GM12878 (cell line): ENCODE measurements at regions not wholly inside any gene's neighbourhood (a gene's known extent, or its start where the extent isn't known, plus 50 kb on each side); places are given as distances from the start of the nearest gene placed in this dataset.

Experiments
- ATAC-seq: fragments of 200-7000 bp; cut with Tn5 transposase; 3 replicates; pipeline ENCODE4 v1.9.1; 2020; ENCODE audit warnings: mild to moderate bottlenecking, moderate library complexity
- BruUV-seq: library from RNA; stranded (reverse); fragments of 400-500 nt; replicated peaks from 2 replicates; lab custom pipeline; 2021; lab: Mats Ljungman, UMichigan
- CTCF ChIA-PET: fragments of 300-600 bp; sonication (Branson Sonifier 250); formaldehyde crosslinking; extraction: SDS; loops from one replicate; lab custom pipeline; 2021; ENCODE audit warnings: inconsistent platforms; lab: Yijun Ruan, JAX
- POLR2A ChIA-PET: fragments of 350-600 bp; formaldehyde crosslinking; extraction: SDS; loops from one replicate; lab custom pipeline; 2021; ENCODE audit warnings: inconsistent platforms; lab: Charles Lee
- RAD21 ChIA-PET: fragments of 300-600 bp; sonication (Branson Sonifier 250); formaldehyde crosslinking; loops from one replicate; lab custom pipeline; 2023; ENCODE audit warnings: antibody characterized with exemption; ENCODE audit not compliant: unreplicated experiment; lab: Charles Lee
- SMC1A ChIA-PET: fragments of 300-600 bp; sonication (Branson Sonifier 250); formaldehyde crosslinking; loops from one replicate; lab custom pipeline; 2023; ENCODE audit not compliant: unreplicated experiment, uncharacterized antibody; lab: Charles Lee
- DNase-seq: peaks from one replicate; pipeline ENCODE4 v3.0.0-alpha.2; 2011; ENCODE audit warnings: low read depth, low spot score
- FAIRE-seq: peaks from 3 replicates; lab custom pipeline; 2011; peaks lifted over from hg19 to GRCh38; lab: Jason Lieb, UNC
- H2AFZ ChIP-seq: 2 replicates; pipeline ENCODE4 v1.6.0; 2011; ENCODE audit warnings: low read depth, low read length, control low read depth; ENCODE audit not compliant: control insufficient read depth
- H3K27ac ChIP-seq: 2 replicates; pipeline ENCODE4 v1.5.1; 2011; ENCODE audit warnings: control low read depth; ENCODE audit not compliant: control insufficient read depth, insufficient read depth
- H3K27me3 ChIP-seq, 2 experiments: replicated peaks in 1 of 2; 2 replicates each; pipeline versions ENCODE4 v1.6.0 to v1.6.1; 2011; ENCODE audit warnings: low read length in 1 of 2; ENCODE audit not compliant: control insufficient read depth in 2 of 2, insufficient read depth in 2 of 2
- H3K36me3 ChIP-seq, 2 experiments: 2 replicates each; pipeline ENCODE4 v1.5.1; 2011; ENCODE audit warnings: low read length in 1 of 2; ENCODE audit not compliant: control insufficient read depth in 2 of 2, insufficient read depth in 2 of 2
- H3K4me1 ChIP-seq: 2 replicates; pipeline ENCODE4 v1.6.1; 2011; ENCODE audit warnings: mild to moderate bottlenecking, low read length, moderate library complexity, mixed read lengths; ENCODE audit not compliant: control insufficient read depth, insufficient read depth
- H3K4me2 ChIP-seq: 2 replicates; pipeline ENCODE4 v1.6.0; 2011; ENCODE audit warnings: control low read depth; ENCODE audit not compliant: control insufficient read depth, insufficient read depth
- H3K4me3 ChIP-seq: fragments of 200-600 bp; sonication (generic); 2 replicates; pipeline ENCODE4 v1.5.1; 2016
- H3K79me2 ChIP-seq: 2 replicates; pipeline ENCODE4 v1.6.0; 2011; ENCODE audit warnings: low read length; ENCODE audit not compliant: control insufficient read depth, insufficient read depth
- H3K9ac ChIP-seq: 2 replicates; pipeline ENCODE4 v1.8.0; 2011; ENCODE audit warnings: low read length, control low read depth, mixed read lengths; ENCODE audit not compliant: control insufficient read depth, insufficient read depth
- H3K9me3 ChIP-seq: replicated peaks from 3 replicates; pipeline ENCODE4 v1.5.1; 2011; ENCODE audit warnings: mild to moderate bottlenecking, low read length; ENCODE audit not compliant: control insufficient read depth, insufficient read depth
- H4K20me1 ChIP-seq: 2 replicates; pipeline ENCODE4 v1.6.0; 2011; ENCODE audit not compliant: control insufficient read depth, insufficient read depth
- CHD1 ChIP-seq: IDR thresholded peaks from 2 replicates; pipeline ENCODE4 v1.6.1; 2012; ENCODE audit warnings: low read depth, low read length, improper control_type of control experiment
- FOXM1 ChIP-seq: IDR thresholded peaks from 2 replicates; pipeline ENCODE4 v1.6.1; 2012; ENCODE audit warnings: low read depth, mild to moderate bottlenecking, inconsistent platforms, low read length, moderate library complexity
- GABPA ChIP-seq: IDR thresholded peaks from 2 replicates; pipeline ENCODE4 v1.6.1; 2014; ENCODE audit warnings: antibody characterized with exemption, low read depth, mild to moderate bottlenecking, inconsistent platforms
- IKZF2 ChIP-seq, 2 experiments: fragments of 450-650 bp; IDR thresholded peaks; 2 replicates each; pipeline ENCODE4 v1.6.1; 2017; ENCODE audit warnings: mild to moderate bottlenecking in 2 of 2, moderate library complexity in 2 of 2
- MXI1 ChIP-seq: fragments of 150-350 bp; IDR thresholded peaks from 2 replicates; pipeline ENCODE4 v1.6.1; 2011; ENCODE audit warnings: low read depth, mild to moderate bottlenecking, inconsistent platforms, low read length, improper control_type of control experiment
- NR2C2 ChIP-seq: IDR thresholded peaks from 2 replicates; pipeline ENCODE4 v1.6.1; 2011; ENCODE audit warnings: borderline replicate concordance, low read depth; ENCODE audit not compliant: control insufficient read depth, insufficient read length
- RBBP5 ChIP-seq: fragments of 200-600 bp; sonication (generic); conservative IDR thresholded peaks from 2 replicates; pipeline ENCODE4 v1.6.1; 2016
- RFX5 ChIP-seq: IDR thresholded peaks from 2 replicates; pipeline ENCODE4 v1.6.1; 2011; ENCODE audit warnings: low read depth, low read length, improper control_type of control experiment
- STAT3 ChIP-seq: IDR thresholded peaks from 2 replicates; pipeline ENCODE4 v1.6.1; 2011; ENCODE audit warnings: low read depth, low read length, improper control_type of control experiment
- ZBTB11 ChIP-seq: fragments of 450-650 bp; formaldehyde crosslinking; IDR thresholded peaks from 2 replicates; pipeline ENCODE4 v1.5.0; 2022; ENCODE audit warnings: mild to moderate bottlenecking, missing genetic modification characterization
- ZBTB4 ChIP-seq: fragments of 450-650 bp; formaldehyde crosslinking; IDR thresholded peaks from 2 replicates; pipeline ENCODE4 v1.4.0; 2022; ENCODE audit warnings: mild to moderate bottlenecking, moderate library complexity
- ZZZ3 ChIP-seq: IDR thresholded peaks from 2 replicates; pipeline ENCODE4 v1.6.1; 2011; ENCODE audit warnings: low read depth; ENCODE audit not compliant: control insufficient read depth, insufficient read length
- WGBS: methylation state at CpG from one replicate; pipeline ENCODE4 v1.1.6; 2016; ENCODE audit warnings: low lambda C conversion rate; ENCODE audit not compliant: insufficient replicate concordance, insufficient coverage; ENCODE audit errors: missing lambda C conversion rate; 5-methylcytosine and 5-hydroxymethylcytosine counted together
- in situ Hi-C: fragments of 300-500 bp; cut with MboI; formaldehyde crosslinking; loops from 9 replicates; pipeline ENCODE4 v1.14.3; 2018; ENCODE audit warnings: mixed read lengths
- intact Hi-C: fragments of 100-400 bp; cut with micrococcal nuclease; formaldehyde crosslinking; loops from one replicate; pipeline ENCODE4 v1.14.2; 2022; ENCODE audit not compliant: unreplicated experiment

GRCh38 chr3:144301863-144302262, 330.2 kb downstream of the DIPK2A start:
- WGBS = 36% methylated on average over 1 of the region's 1 CpG

More at GRCh38 chr3:144301863-144302262, 330.2 kb downstream of the DIPK2A start:
- intact Hi-C loops = no loop called here
- TF ChIP-seq ZZZ3 (no peak), FOXM1 (no peak), CHD1 (no peak), MXI1 (no peak), ZBTB4 (no peak), NR2C2 (no peak), RBBP5 (no peak), RFX5 (no peak), GABPA (no peak), ZBTB11 (CRISPR knock-in tag) (no peak), STAT3 (no peak), IKZF2 (IDR thresholded peaks at IDR 0.05) (no peak)
- no peak for ATAC-seq
- SMC1A ChIA-PET = interaction anchor here (0.8 kb wide), 1 partner anchor 468 kb away, joined by 3 read pairs; no protein-coding TSS in a partner anchor
- in situ Hi-C loops = no loop called here
- H3K9me3 ChIP-seq = peaks cover 15% of the 10 kb centered on the region
- no peaks in the 10 kb centered on the region for H4K20me1 ChIP-seq
- H3K4me1 ChIP-seq = no peaks in the 10 kb centered on the region
- RAD21 ChIA-PET = no interaction called here
- DNase-seq = no peak
- H3K27ac ChIP-seq = no peak overlapping the region
- no TSS peak for BruUV-seq
- no peak for FAIRE-seq
- POLR2A ChIA-PET = no interaction called here
- no peaks in the 10 kb centered on the region for H3K36me3 ChIP-seq
- CTCF ChIA-PET = interaction anchor here (0.8 kb wide), 1 partner anchor 14 kb away, joined by 3 read pairs; no protein-coding TSS in a partner anchor
- H3K4me2 ChIP-seq = no peak overlapping the region
- no peak overlapping the region for H3K9ac ChIP-seq
- H3K4me3 ChIP-seq = no peak overlapping the region
- H3K79me2 ChIP-seq = no peaks in the 10 kb centered on the region
- no peak overlapping the region for H2AFZ ChIP-seq
- H3K27me3 ChIP-seq = no peaks in the 10 kb centered on the region
